ENCODE measurements at regions not wholly inside any gene's neighbourhood (a gene's known extent, or its start where the extent isn't known, plus 50 kb on each side); places are given as distances from the start of the nearest gene placed in this dataset.

DNA sequence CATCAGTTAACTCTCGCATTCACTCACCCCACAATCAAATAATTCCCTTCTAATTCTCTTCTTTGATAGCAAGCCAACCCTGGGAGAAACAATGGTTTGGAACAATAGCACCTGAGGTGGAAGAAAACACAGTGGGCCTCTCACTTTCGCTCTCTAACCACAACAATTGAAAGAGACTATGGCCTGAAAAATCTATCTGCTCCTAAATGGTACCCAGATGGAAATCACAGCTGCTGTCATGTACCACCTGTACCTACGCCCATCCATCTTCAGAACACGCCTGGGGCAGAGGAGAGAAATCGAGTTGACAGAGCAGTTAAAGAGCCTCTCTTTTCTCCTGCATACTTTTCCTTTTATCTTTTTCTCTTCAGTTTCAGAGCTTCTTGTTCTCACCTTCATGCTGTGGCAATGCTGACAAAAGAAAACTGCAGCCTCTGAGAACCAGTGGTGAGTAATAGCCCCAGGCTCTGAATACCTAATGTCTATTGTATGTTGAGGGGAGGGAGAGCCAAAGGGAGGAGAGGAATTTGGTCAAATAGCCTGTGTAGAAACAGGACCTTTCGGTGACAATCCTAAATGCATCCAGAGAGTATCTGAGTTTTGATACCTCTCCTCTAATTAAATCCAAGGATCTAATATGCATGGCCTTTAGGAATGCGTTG lies 57.7 kb downstream of the ZC3H11B start:
- no peak overlapping the region for H2AFZ ChIP-seq (ENCODE audit: low read length)
- intact Hi-C loops (cut with micrococcal nuclease; ENCODE audit: unreplicated experiment), result no loop called here
- no peak for DNase-seq (ENCODE audit: low spot score)
- H3K4me3 ChIP-seq (ENCODE audit: low read depth, low read length, poor library complexity, severe bottlenecking), result no peak overlapping the region
- no TSS peak for BruUV-seq (replicated peaks)
- H3K79me2 ChIP-seq (ENCODE audit: insufficient read depth, low read depth, low read length), result no peaks in the 10 kb centered on the region
- H3K36me3 ChIP-seq (ENCODE audit: insufficient read depth, low read length), result no peaks in the 10 kb centered on the region
- H3K4me2 ChIP-seq (ENCODE audit: low read length), result no peak overlapping the region
- no peaks in the 10 kb centered on the region for H3K9me3 ChIP-seq (ENCODE audit: low read length)
- H3K9me2 ChIP-seq (ENCODE audit: insufficient read depth, low read length), result no peaks in the 10 kb centered on the region
- H3K4me1 ChIP-seq (ENCODE audit: insufficient read depth, low read length, poor library complexity, severe bottlenecking), result no peaks in the 10 kb centered on the region
- no peak overlapping the region for H3K27ac ChIP-seq (ENCODE audit: low read depth, low read length, poor library complexity, severe bottlenecking)
- ChIA-PET POLR2A (interaction anchor here (0.6 to 0.8 kb wide), 3 partner anchors 8 to 916 kb away, joined by 3 to 4 read pairs (median 3); no protein-coding TSS in a partner anchor), CTCF (ENCODE audit: unreplicated experiment) (no interaction called here)
- TF ChIP-seq EZH2phosphoT487 (IDR thresholded peaks at IDR 0.05; ENCODE audit: borderline replicate concordance, low read depth, low read length) (no peak), CTCF (conservative IDR thresholded peaks at IDR 0.05; ENCODE audit: low read length) (no peak)
- H4K20me1 ChIP-seq (ENCODE audit: insufficient read depth, low read length), result no peaks in the 10 kb centered on the region

GRCh38 chr1:219553934-219554502 lies 58.9 kb downstream of the ZC3H11B start:
- H3K79me2 ChIP-seq (ENCODE audit: insufficient read depth, low read depth, low read length), result no peaks in the 10 kb centered on the region
- no peak overlapping the region for H2AFZ ChIP-seq (ENCODE audit: low read length)
- H3K27ac ChIP-seq (ENCODE audit: low read depth, low read length, poor library complexity, severe bottlenecking), result no peak overlapping the region
- TF ChIP-seq CTCF (conservative IDR thresholded peaks at IDR 0.05; ENCODE audit: low read length) (no peak), EZH2phosphoT487 (IDR thresholded peaks at IDR 0.05; ENCODE audit: borderline replicate concordance, low read depth, low read length) (no peak)
- no peaks in the 10 kb centered on the region for H4K20me1 ChIP-seq (ENCODE audit: insufficient read depth, low read length)
- BruUV-seq (replicated peaks), result no TSS peak
- intact Hi-C loops (cut with micrococcal nuclease; ENCODE audit: unreplicated experiment), result no loop called here
- H3K4me2 ChIP-seq (ENCODE audit: low read length), result no peak overlapping the region
- H3K4me3 ChIP-seq (ENCODE audit: low read depth, low read length, poor library complexity, severe bottlenecking), result no peak overlapping the region
- H3K9me3 ChIP-seq (ENCODE audit: low read length), result no peaks in the 10 kb centered on the region
- ChIA-PET POLR2A (interaction anchor here (0.5 to 1.0 kb wide), 4 partner anchors 9 to 1081 kb away, joined by 3 to 8 read pairs (median 3); no protein-coding TSS in a partner anchor), CTCF (ENCODE audit: unreplicated experiment) (no interaction called here)
- H3K4me1 ChIP-seq (ENCODE audit: insufficient read depth, low read length, poor library complexity, severe bottlenecking), result no peaks in the 10 kb centered on the region
- no peak for DNase-seq (ENCODE audit: low spot score)
- no peaks in the 10 kb centered on the region for H3K36me3 ChIP-seq (ENCODE audit: insufficient read depth, low read length)
- H3K9me2 ChIP-seq (ENCODE audit: insufficient read depth, low read length), result no peaks in the 10 kb centered on the region

DNA sequence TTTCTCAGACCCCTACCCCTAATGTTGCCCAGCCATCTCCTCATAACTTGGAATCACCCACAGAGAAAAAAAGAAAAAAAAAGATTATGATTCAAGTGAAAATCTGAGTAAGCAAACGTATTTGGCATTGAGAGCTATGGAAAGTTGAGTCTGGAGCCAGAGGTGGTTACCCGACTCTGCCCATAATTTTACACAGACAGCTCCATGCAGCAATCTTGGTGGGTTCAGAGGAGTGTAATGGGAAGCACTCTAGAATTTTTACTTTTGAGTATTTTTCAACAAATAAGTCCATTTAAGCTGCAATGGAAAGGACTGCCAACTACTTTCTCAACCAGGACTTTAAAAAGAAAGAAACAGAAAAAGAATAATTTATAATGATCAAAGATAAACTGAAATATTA lies 62.7 kb downstream of the ZC3H11B start:
- no peaks in the 10 kb centered on the region for H4K20me1 ChIP-seq (ENCODE audit: insufficient read depth, low read length)
- TF ChIP-seq EZH2phosphoT487 (IDR thresholded peaks at IDR 0.05; ENCODE audit: borderline replicate concordance, low read depth, low read length) (no peak), CTCF (conservative IDR thresholded peaks at IDR 0.05; ENCODE audit: low read length) (no peak)

More for the DNA sequence above, 62.7 kb downstream of the ZC3H11B start:
- Histone ChIP-seq H3K9me2 (ENCODE audit: insufficient read depth, low read length) (no peaks in the 10 kb centered on the region), H3K36me3 (ENCODE audit: insufficient read depth, low read length) (no peaks in the 10 kb centered on the region), H2AFZ (ENCODE audit: low read length) (no peak overlapping the region), H3K4me2 (ENCODE audit: low read length) (no peak overlapping the region), H3K27ac (ENCODE audit: low read depth, low read length, poor library complexity, severe bottlenecking) (no peak overlapping the region), H3K79me2 (ENCODE audit: insufficient read depth, low read depth, low read length) (no peaks in the 10 kb centered on the region), H3K4me3 (ENCODE audit: low read depth, low read length, poor library complexity, severe bottlenecking) (no peak overlapping the region), H3K9me3 (ENCODE audit: low read length) (no peaks in the 10 kb centered on the region), H3K4me1 (ENCODE audit: insufficient read depth, low read length, poor library complexity, severe bottlenecking) (no peaks in the 10 kb centered on the region)
- intact Hi-C loops (cut with micrococcal nuclease; ENCODE audit: unreplicated experiment), result no loop called here
- CTCF ChIA-PET (ENCODE audit: unreplicated experiment), result no interaction called here
- POLR2A ChIA-PET, result interaction anchor here (0.6 kb wide), 1 partner anchor 409 kb away, joined by 3 read pairs; no protein-coding TSS in a partner anchor
- DNase-seq (ENCODE audit: low spot score), result no peak
- BruUV-seq (replicated peaks), result no TSS peak
